ENCODE measurements at regions not wholly inside any gene's neighbourhood (a gene's known extent, or its start where the extent isn't known, plus 50 kb on each side); places are given as distances from the start of the nearest gene placed in this dataset.

- no peak for TF ChIP-seq CTCF (IDR thresholded peaks at IDR 0.05)
- TF ChIP-seq POLR2A (IDR thresholded peaks at IDR 0.05): no peak
- peak in 1 of 3 donors; percentile 20 for TF ChIP-seq POLR2AphosphoS5 (IDR thresholded peaks at IDR 0.05)
Measured at GRCh38 chr2:181782660-181783059, 102.3 kb upstream of the NEUROD1 start.

Measured in stomach (tissue), 4 donors.